AML-193 (cell line): ENCODE measurements at regions not wholly inside any gene's neighbourhood (a gene's known extent, or its start where the extent isn't known, plus 50 kb on each side); places are given as distances from the start of the nearest gene placed in this dataset.
A peak's percentile ranks its signal among the peaks of the same experiment; 100 is the strongest.

ENCODE experiments used
- DNase-seq, 2 experiments: peaks; one replicate each; lab custom pipeline; 2025; lab: John Stamatoyannopoulos, UW

- DNase-seq, result no peak
Measured at GRCh38 chr9:135340726-135341475, 138.7 kb upstream of the PPP1R26 start.

GRCh38 chr9:135341612-135342169, 137.9 kb upstream of the PPP1R26 start:
- DNase-seq, result no peak

DNA sequence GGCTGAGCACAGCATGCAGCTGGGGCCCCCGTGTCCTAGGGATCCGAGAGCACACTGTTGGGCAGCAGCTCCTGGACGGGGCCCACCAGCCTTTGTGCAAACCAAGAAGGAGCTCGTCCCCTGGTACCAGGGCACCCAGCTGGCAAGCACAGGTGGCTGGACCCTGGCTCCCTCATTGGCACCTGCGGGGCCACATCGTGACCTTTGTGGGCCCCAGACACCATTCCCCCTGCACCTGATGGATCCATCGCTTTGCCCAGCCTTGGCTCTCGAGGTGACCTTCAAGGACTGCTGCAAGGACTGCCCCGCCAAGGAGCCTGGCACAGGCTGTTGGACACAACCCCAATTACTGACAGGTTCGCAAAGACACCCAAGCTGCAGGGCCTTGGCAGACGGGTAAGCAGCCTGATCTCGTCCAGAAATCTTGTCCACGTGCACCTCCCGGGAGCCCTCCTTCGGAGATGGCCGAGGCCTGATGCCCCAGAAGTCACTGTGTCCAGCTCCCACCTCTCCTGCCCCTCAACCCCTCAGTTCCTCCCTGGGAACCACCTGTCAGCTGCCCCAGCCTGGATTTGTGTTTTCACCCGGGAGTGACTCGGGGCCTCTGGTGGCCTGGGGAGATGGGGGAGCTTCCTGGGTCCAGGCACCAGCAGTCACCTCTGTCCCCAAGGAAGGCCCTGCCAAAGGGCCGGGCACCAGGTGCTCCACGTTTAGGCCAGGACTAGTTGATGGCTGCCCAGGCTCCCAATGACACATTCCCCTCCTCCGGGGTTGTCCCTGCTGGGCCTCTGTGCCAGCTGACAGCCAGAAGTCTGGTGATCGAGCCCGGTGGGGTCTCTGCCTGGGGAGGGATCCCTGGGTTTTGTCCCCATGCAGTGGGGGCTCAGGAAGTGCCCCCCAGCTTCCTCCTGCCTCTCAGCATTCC, 137.1 kb upstream of the PPP1R26 start:
- no peak for DNase-seq

GRCh38 chr9:135343136-135343535, 136.4 kb upstream of the PPP1R26 start:
- DNase-seq, result no peak

DNA sequence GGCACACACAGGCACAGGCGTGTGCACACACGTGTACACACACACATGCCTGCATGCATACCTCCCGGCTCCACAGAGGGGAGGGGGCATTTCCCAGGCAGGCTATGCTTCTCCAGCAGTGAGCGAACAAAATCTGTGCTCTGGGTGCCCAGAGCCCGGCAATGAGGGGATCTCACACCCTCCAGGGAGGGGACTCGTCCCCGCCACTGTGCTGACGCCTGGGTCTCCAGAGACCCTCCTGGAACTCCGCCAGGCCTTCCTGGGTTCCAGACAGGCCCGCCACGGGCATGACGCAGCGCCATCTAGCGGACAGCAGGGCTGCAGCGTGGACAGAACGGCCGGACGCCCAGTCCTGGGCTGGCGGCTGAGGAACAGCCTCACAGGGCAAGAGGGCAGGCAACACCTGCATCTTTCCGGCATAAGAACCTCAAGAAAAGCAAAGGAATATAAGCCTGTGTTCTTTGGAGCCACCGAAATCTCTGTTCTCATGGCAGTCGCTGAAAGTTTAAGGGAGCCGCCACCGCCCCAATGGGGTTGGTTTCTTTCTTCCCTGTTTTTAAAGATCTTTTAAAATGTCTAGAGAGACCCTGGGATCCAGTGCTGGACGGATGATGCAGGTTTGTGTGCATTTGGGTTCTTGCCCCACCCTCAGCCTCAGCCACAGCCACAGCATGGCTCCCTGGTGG, 135.6 kb upstream of the PPP1R26 start:
- peak; percentile 1 to 33 for DNase-seq

DNA sequence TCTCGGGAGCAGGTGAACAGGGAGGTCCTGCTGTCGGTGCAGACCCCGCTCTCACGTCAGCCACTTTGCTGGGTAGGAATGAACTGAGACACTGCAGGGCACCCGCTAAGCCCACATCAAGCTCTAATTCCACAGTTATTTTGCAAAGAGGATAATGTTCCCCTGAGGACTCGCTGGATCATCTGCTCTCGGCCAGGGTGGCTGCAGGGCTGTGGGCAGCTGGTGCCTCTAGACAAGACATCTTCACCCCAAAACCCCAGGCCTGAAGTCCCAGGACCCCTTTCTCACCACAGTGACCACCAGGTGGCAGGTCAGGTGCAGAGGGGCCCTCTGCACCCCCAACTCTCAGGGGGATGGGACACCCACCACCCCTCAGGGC, 135.1 kb upstream of the PPP1R26 start:
- no peak for DNase-seq

DNA sequence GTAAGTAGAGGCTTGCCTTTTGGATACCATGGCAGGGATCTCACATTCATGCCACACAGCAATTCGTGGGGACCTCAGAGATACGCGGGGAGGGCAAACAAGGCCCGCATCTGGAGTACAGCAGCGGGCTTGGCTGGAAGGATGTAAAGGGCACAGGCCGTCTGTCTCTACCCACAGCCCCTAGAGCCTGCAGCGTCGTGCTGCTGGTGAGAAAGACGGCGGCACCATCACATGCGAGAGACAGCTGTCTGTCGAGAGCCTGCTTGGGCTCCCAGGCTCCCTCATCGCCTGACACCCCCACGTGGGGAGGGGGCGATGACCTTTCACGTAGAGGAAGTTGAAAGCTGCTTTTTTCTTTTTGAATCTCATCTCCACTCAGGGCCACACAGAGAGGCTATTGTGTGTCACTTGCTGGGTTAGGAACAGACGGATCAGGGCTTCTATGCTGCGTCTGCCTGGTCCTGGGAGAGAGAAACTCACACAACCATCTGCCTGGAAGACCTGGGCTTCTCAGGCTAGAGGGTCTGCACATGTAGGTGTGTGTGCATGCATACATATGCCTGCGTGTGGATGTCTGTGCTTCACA, 134.6 kb upstream of the PPP1R26 start:
- DNase-seq, result no peak

DNA sequence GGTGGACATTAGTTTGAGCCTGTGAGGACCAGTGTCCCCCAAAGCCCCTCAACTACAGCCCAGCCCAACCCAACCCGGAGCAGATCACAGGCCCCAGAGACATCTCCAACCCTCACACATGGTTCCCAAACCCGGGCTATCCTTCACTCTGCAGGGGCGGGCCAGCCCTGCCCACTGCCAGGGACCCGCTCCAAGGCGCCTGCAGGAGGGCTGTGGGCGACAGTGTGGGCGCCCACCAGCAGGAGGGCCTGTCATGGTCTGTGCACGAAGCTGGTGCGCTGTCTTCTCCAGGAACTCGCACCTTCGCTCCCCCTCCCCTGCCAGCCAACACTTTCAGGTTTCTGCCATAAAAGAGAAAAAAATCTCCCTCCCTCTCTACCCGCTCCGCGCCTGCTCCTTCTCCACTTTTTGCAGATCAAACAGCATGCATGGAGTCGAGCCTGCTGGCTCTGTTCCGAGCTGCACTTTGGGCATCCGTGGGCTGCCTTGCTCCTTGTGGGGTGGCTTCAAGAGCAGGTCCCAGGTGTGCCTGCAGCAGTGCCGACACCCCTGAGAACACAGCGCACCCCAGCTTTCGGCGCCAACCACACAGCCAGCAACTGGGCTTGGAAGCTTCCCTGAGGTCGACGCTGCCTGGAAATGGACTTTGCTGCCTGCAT, 133.7 kb upstream of the PPP1R26 start:
- DNase-seq, result no peak

- no peak for DNase-seq
Measured at GRCh38 chr9:135346438-135347050, 133.0 kb upstream of the PPP1R26 start.

DNA sequence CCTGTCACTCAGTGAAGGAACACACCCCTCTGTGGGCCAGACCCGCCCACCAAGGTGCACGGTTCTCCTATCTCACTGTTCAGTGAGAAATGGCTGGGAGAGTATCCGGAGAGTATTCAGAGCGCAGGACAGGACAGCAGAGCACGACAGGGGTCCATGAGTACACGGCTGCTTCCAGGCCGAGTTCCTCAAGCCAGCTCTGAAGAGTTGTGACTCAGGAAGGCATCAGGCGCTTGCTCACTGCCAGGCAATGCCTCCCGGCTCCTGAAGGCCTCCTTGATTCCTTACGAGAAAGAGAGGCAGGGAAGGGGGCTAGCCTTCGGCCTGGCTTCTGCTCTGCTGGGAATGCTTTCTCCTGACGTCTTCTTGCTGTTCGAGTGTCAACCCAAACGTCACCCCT, 132.1 kb upstream of the PPP1R26 start:
- no peak for DNase-seq

- DNase-seq, result no peak
Measured at GRCh38 chr9:135348076-135348787, 131.3 kb upstream of the PPP1R26 start.

DNA sequence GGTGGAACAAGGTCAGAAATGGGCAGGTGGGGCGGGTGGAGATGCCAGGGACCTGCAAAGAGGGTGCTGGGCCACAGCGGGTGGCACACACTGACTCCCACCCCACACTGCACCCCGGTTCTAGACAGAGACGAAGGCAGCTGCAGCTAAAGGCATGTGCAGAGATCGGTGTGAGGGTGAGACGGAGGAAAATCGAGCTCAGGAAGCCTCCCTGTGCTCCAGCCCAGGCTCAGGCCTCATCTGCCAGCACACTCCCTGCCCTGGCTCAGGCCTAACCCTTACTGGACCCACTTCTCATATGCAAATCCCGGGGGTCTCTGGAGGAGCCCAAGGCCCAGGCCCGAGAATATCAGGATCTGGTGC, 130.8 kb upstream of the PPP1R26 start:
- DNase-seq, result no peak

- no peak for DNase-seq
Measured at GRCh38 chr9:135349212-135350002, 130.2 kb upstream of the PPP1R26 start.

DNA sequence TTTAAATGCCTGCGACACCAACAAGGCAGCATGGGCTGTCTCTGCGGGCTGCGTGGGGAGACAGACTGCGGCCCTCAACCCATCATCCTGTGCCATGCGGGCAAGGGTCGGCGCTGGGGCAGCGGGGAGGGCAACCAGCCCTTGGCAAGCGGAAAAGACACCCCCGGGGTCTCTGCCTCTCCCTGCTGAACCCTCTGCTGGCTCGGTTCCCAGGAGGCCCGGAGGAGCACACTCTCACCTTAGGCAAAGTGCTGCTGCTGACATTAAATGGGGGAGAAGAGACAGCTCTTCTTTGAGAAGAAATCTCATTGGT, 129.6 kb upstream of the PPP1R26 start:
- no peak for DNase-seq

GRCh38 chr9:135353935-135354334, 125.6 kb upstream of the PPP1R26 start:
- no peak for DNase-seq

DNA sequence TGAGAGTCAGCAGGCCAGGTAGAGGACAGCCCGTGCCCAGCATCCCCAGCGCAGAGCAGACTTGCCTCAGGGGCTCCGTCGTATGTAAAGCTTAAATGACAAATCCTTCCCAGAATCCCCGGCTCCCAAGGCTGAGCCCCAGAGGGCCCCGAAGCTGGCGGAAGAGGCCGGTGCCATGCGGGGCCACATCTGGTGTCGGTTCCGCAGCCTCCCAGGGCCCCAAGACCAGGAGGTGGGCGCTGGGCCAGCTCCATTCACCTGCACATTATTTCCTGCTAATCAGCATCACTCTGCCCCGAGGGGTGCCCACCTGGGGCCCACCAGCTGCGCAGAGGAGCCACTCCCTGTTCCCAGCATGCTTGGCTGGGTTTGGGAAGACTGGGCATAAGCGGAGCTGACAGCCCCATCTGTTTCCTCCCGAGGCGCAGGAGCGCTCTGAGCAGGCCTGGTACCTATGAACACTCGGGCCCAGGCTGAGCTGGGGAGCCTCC, 124.0 kb upstream of the PPP1R26 start:
- DNase-seq, result no peak

DNA sequence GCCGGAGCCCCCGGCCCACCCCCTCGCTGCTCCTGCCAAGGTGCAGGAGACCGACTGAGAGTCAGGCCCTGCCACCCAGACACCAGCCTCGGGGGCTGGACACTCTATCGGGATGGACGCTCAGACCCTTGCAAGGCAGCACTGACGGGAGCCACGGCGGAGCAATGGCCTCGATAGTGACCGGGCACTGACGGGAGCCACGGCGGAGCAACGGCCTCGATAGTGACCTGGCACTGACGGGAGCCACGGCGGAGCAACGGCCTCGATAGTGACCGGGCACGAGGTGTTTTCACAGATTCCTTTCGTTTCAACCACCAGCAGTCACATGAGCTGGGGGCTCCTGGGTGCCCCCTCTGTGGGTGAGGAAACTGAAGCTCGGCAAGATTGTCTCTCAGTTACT, 123.6 kb upstream of the PPP1R26 start:
- no peak for DNase-seq

- no peak for DNase-seq
Measured at GRCh38 chr9:135356796-135357195, 122.8 kb upstream of the PPP1R26 start.

- no peak for DNase-seq
Measured at GRCh38 chr9:135357863-135358551, 121.6 kb upstream of the PPP1R26 start.
